WI38 (cell line): ENCODE measurements at regions not wholly inside any gene's neighbourhood (a gene's known extent, or its start where the extent isn't known, plus 50 kb on each side); places are given as distances from the start of the nearest gene placed in this dataset.

Experiments
- H3K4me3 ChIP-seq: 2 replicates; pipeline ENCODE4 v1.5.1; 2011; ENCODE audit warnings: low read depth, mild to moderate bottlenecking, control low read depth, low read length
- TF ChIP-seq, protein P1 (sequence below): IDR thresholded peaks from 2 replicates; pipeline ENCODE4 v1.5.1; 2012; ENCODE audit warnings: low read depth, mild to moderate bottlenecking, control low read depth, low read length

DNA sequence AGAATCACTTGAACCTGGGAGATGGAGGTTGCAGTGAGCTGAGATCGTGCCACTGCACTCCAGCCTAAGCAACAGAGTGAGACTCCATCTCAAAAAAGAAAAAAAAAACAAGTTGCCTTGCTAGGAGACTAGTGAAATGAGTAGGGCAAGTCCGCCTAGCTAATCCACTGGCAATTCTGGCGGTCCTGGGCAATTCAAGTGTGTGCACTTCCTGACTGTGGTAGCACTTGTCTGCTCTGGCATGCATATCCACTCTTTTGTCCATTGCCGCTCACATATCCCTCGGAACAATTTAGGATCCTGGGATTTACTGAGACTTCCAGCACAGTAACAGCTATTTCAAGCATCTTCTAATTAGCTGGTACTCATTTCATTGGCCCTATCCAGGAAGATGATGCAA, 426.3 kb upstream of the ADGRL2 start:
- H3K4me3 ChIP-seq, result no peak overlapping the region
- TF ChIP-seq, protein P1, sequence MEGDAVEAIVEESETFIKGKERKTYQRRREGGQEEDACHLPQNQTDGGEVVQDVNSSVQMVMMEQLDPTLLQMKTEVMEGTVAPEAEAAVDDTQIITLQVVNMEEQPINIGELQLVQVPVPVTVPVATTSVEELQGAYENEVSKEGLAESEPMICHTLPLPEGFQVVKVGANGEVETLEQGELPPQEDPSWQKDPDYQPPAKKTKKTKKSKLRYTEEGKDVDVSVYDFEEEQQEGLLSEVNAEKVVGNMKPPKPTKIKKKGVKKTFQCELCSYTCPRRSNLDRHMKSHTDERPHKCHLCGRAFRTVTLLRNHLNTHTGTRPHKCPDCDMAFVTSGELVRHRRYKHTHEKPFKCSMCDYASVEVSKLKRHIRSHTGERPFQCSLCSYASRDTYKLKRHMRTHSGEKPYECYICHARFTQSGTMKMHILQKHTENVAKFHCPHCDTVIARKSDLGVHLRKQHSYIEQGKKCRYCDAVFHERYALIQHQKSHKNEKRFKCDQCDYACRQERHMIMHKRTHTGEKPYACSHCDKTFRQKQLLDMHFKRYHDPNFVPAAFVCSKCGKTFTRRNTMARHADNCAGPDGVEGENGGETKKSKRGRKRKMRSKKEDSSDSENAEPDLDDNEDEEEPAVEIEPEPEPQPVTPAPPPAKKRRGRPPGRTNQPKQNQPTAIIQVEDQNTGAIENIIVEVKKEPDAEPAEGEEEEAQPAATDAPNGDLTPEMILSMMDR, result no peak

DNA sequence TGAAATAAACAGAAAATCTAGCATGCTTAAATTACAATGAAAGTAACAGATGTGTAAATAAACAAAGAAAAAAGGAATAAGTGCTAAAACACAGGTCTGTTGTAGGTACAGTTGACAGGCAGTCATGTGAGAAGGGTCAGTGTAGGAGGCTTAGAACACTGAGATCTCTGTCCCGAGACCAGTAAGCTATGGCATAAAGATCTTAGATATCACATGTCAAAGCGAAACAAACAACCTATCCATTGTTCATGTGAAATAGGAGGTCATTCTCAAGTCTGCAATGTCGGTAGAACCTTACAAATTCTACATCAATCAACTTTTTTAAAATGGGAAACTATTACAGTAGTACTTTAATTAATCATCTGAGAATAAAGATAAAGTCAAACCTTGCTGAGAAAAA, 428.9 kb upstream of the ADGRL2 start:
- H3K4me3 ChIP-seq, result no peak overlapping the region
- TF ChIP-seq, protein P1, result no peak

DNA sequence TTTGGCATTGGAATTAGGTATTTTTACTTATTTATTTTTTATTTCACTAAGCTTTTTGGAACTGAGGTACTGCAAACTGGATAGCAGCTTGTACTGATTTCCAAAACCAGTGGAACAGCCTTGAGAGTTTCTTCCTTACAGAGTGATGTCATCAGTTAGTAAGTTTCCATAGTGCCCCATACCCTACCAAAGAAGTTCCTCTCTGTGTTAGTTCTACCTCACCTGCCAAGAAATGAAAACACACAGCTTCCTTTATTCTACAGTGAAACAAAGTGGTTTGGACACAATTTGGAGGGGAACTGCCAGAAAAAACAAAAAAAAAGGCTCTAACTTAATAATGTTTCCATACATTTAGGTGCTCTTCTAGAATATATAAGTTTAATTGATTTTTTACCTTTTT, 430.9 kb upstream of the ADGRL2 start:
- TF ChIP-seq, protein P1, result no peak
- no peak overlapping the region for H3K4me3 ChIP-seq

DNA sequence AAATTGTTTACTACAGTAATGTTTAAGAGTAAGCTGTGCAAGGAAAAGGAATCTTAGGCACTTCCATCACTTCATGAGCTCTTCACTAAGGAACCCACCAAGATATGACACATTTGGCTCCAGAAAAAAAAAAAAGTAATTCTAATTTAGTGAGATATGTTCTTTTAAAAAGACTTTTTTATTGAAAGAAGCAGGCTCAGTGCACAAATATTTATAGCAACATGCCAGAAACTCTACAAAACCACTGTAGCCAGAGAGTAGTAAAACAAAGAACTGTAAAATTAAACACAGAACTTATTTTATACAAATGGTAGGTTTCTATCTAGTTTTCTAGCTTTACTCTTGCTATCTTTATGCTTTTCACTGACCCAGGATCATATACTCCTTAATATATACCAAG, 434.6 kb upstream of the ADGRL2 start:
- H3K4me3 ChIP-seq, result no peak overlapping the region
- TF ChIP-seq, protein P1, result no peak

DNA sequence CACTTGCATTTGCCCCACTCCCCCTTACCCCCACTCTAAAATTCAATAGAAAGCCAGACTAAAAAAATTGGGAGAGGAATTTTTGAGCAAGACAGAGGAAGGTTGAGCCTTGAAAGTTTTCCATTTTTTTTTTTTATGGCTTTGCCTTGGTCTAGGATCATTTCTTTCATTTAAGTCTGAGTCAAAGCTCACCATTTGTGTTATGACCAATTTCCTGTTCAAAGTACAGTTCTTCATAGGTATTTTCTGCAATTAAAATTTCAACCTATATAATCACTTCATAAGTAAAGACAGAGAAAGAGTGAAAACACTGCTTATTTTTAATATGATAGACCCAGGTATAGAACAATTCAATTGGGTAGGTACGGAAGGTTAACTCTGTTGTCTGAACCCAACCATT, 436.6 kb upstream of the ADGRL2 start:
- H3K4me3 ChIP-seq, result no peak overlapping the region
- TF ChIP-seq, protein P1, result no peak

DNA sequence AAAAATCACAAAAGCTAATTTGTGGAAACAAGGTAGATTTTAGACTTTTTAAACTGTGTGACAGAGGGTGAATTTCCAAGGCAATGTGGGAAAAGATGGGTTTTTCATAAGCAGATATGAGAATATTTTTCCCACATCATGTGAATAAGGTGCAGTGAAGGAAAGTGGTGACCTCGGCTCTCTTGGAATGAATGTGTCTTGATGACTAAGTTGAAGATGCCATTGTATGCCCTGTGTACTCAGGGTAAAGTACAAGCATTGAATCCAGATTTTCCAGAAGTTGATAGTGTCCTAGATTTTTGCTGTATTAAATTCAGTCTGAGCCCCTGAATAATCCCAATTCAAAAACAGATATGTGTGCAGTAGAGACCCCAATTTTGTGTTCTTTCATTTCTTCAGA, 442.6 kb upstream of the ADGRL2 start:
- H3K4me3 ChIP-seq, result no peak overlapping the region
- TF ChIP-seq, protein P1, result no peak

DNA sequence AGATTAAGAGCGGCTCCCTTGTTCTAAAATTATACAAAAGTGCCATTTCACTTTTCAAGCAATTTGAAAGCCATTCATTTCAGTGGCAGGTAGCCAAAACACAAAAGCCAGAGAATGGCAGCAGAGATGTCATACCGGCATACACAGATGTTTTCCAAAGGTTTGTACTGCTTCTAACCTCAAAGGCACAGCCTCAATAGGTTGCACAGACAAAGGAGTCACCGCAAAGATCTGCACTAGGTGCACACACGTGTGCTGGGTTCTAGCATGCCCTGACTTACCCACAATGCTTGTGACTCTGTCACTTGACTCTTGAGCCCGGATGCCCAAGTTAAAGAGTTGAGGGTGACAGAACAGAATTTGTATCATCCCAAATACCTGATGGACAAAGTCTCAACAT, 448.9 kb upstream of the ADGRL2 start:
- H3K4me3 ChIP-seq, result no peak overlapping the region
- TF ChIP-seq, protein P1, result no peak
